AG04450 (cell line): ENCODE measurements at regions not wholly inside any gene's neighbourhood (a gene's known extent, or its start where the extent isn't known, plus 50 kb on each side); places are given as distances from the start of the nearest gene placed in this dataset.
"Not testable (repeated sequence)": the region's sequence is repeated elsewhere in the genome, so short reads cannot be mapped to it uniquely, and the experiment has no call there.

ENCODE experiments used
- CTCF ChIA-PET: fragments of 300-600, 350-600 bp; formaldehyde crosslinking; extraction: SDS; loops from one replicate; lab custom pipeline; 2022; ENCODE audit warnings: antibody characterized with exemption, inconsistent platforms; lab: Charles Lee
- POLR2A ChIA-PET: fragments of 350-600 bp; formaldehyde crosslinking; extraction: SDS; loops from one replicate; lab custom pipeline; 2021; ENCODE audit warnings: antibody characterized with exemption, inconsistent platforms; lab: Yijun Ruan, JAX
- DNase-seq: peaks from one replicate; pipeline ENCODE4 v3.0.0-alpha.2; 2011; ENCODE audit warnings: low read depth, low spot score
- H3K27ac ChIP-seq: one replicate; pipeline ENCODE4 v1.5.1; 2012; ENCODE audit warnings: low read depth, low read length, control low read depth
- H3K27me3 ChIP-seq: one replicate; pipeline ENCODE4 v1.6.0; 2012; ENCODE audit warnings: low read length; ENCODE audit not compliant: control insufficient read depth, insufficient read depth
- H3K4me3 ChIP-seq: 2 replicates; pipeline ENCODE4 v1.5.1; 2011; ENCODE audit warnings: mild to moderate bottlenecking, low read depth, low read length, control low read depth
- H3K9me3 ChIP-seq: 2 replicates; pipeline ENCODE4 v1.5.1; 2012; ENCODE audit warnings: low read length; ENCODE audit not compliant: control insufficient read depth, insufficient read depth
- CTCF ChIP-seq: IDR thresholded peaks from 2 replicates; pipeline ENCODE4 v1.5.1; 2011; ENCODE audit warnings: low read depth, low read length, control low read depth, inconsistent platforms

- DNase-seq = no peak
- no peak overlapping the region for H3K4me3 ChIP-seq
- no peaks in the 10 kb centered on the region for H3K9me3 ChIP-seq
- H3K27me3 ChIP-seq = no peaks in the 10 kb centered on the region
- TF ChIP-seq CTCF = no peak
- ChIA-PET CTCF (no interaction called here), POLR2A (interaction anchor here (0.7 to 1.3 kb wide), 4 partner anchors 12 to 159 kb away, joined by 3 to 6 read pairs (median 3); partner anchors contain the start of gene FNDC3A)
- no peak overlapping the region for H3K27ac ChIP-seq
These were observed 159.0 kb upstream of the FNDC3A start for GRCh38 chr13:48816700-48817099.

- no peak for TF ChIP-seq CTCF
- no peaks in the 10 kb centered on the region for H3K27me3 ChIP-seq
- no peak overlapping the region for H3K27ac ChIP-seq
- DNase-seq = no peak
- CTCF ChIA-PET = no interaction called here
- POLR2A ChIA-PET = interaction anchor here (0.7 to 1.5 kb wide), 5 partner anchors 11 to 160 kb away, joined by 3 to 9 read pairs (median 3); partner anchors contain the start of gene FNDC3A
- no peak overlapping the region for H3K4me3 ChIP-seq
- H3K9me3 ChIP-seq = no peaks in the 10 kb centered on the region
These were observed 158.4 kb upstream of the FNDC3A start for GRCh38 chr13:48817166-48817802.

GRCh38 chr13:48818495-48819356, 157.0 kb upstream of the FNDC3A start:
- POLR2A ChIA-PET = interaction anchor here (0.6 to 1.5 kb wide), 3 partner anchors 34 to 158 kb away, joined by 3 to 9 read pairs (median 3); no protein-coding TSS in a partner anchor
- CTCF ChIA-PET = no interaction called here
- Histone ChIP-seq H3K27me3 (no peaks in the 10 kb centered on the region), H3K4me3 (no peak overlapping the region), H3K9me3 (no peaks in the 10 kb centered on the region), H3K27ac (peak overlapping the region; percentile 58)
- DNase-seq = peak; percentile 90
- no peak for TF ChIP-seq CTCF

- H3K27me3 ChIP-seq = no peaks in the 10 kb centered on the region
- no peak for DNase-seq
- H3K27ac ChIP-seq = no peak overlapping the region
- no peak overlapping the region for H3K4me3 ChIP-seq
- ChIA-PET POLR2A (no interaction called here), CTCF (no interaction called here)
- no peaks in the 10 kb centered on the region for H3K9me3 ChIP-seq
- TF ChIP-seq CTCF = no peak
These were observed 156.3 kb upstream of the FNDC3A start for GRCh38 chr13:48819376-48819775.

GRCh38 chr13:48819899-48820298, 155.8 kb upstream of the FNDC3A start:
- ChIA-PET CTCF (no interaction called here), POLR2A (no interaction called here)
- no peaks in the 10 kb centered on the region for H3K27me3 ChIP-seq
- no peak for TF ChIP-seq CTCF
- H3K27ac ChIP-seq = no peak overlapping the region
- no peaks in the 10 kb centered on the region for H3K9me3 ChIP-seq
- no peak for DNase-seq
- no peak overlapping the region for H3K4me3 ChIP-seq

- CTCF ChIA-PET = not testable (repeated sequence)
These were observed 152.2 kb upstream of the FNDC3A start for GRCh38 chr13:48823526-48823925.

More at GRCh38 chr13:48823526-48823925, 152.2 kb upstream of the FNDC3A start:
- H3K27me3 ChIP-seq, H3K9me3 ChIP-seq, DNase-seq, H3K27ac ChIP-seq, H3K4me3 ChIP-seq, POLR2A ChIA-PET: not testable (repeated sequence)
